DMS53 (cell line): ENCODE measurements at regions not wholly inside any gene's neighbourhood (a gene's known extent, or its start where the extent isn't known, plus 50 kb on each side); places are given as distances from the start of the nearest gene placed in this dataset.

ENCODE experiments used
- DNase-seq: peaks from one replicate; lab custom pipeline; 2025; lab: John Stamatoyannopoulos, UW

- no peak for DNase-seq
Measured at GRCh38 chr5:73374520-73375190, 73.9 kb downstream of the FOXD1 start.

GRCh38 chr5:73373814-73374510 lies 74.6 kb downstream of the FOXD1 start:
- DNase-seq = no peak

GRCh38 chr5:73370640-73371583 lies 77.7 kb downstream of the FOXD1 start:
- DNase-seq = no peak

- DNase-seq = no peak
Measured at GRCh38 chr5:73370095-73370494, 78.5 kb downstream of the FOXD1 start.

- DNase-seq = no peak
Measured at GRCh38 chr5:73369278-73369677, 79.3 kb downstream of the FOXD1 start.

- no peak for DNase-seq
Measured at GRCh38 chr5:73367650-73368049, 80.9 kb downstream of the FOXD1 start.

GRCh38 chr5:73365990-73366667 lies 82.4 kb downstream of the FOXD1 start:
- no peak for DNase-seq

- DNase-seq = peak; percentile 48
Measured at GRCh38 chr5:73365301-73365853, 83.2 kb downstream of the FOXD1 start.

GRCh38 chr5:73363911-73364730 lies 84.5 kb downstream of the FOXD1 start:
- DNase-seq = no peak

- no peak for DNase-seq
Measured at GRCh38 chr5:73359395-73359794, 89.2 kb downstream of the FOXD1 start.

GRCh38 chr5:73358366-73358765 lies 90.2 kb downstream of the FOXD1 start:
- no peak for DNase-seq

GRCh38 chr5:73357576-73357975 lies 91.0 kb downstream of the FOXD1 start:
- DNase-seq = no peak

- no peak for DNase-seq
Measured at GRCh38 chr5:73355108-73355507, 93.5 kb downstream of the FOXD1 start.

- no peak for DNase-seq
Measured at GRCh38 chr5:73354406-73354805, 94.2 kb downstream of the FOXD1 start.

- no peak for DNase-seq
Measured at GRCh38 chr5:73352649-73353230, 95.8 kb downstream of the FOXD1 start.

GRCh38 chr5:73352243-73352642 lies 96.3 kb downstream of the FOXD1 start:
- DNase-seq = no peak

- DNase-seq = no peak
Measured at GRCh38 chr5:73351593-73351992, 97.0 kb downstream of the FOXD1 start.

GRCh38 chr5:73346878-73347408 lies 101.6 kb downstream of the FOXD1 start:
- no peak for DNase-seq

- no peak for DNase-seq
Measured at GRCh38 chr5:73344835-73345234, 103.7 kb downstream of the FOXD1 start.

- no peak for DNase-seq
Measured at GRCh38 chr5:73339711-73340110, 108.9 kb downstream of the FOXD1 start.
